ENCODE measurements at regions not wholly inside any gene's neighbourhood (a gene's known extent, or its start where the extent isn't known, plus 50 kb on each side); places are given as distances from the start of the nearest gene placed in this dataset.
A peak's percentile ranks its signal among the peaks of the same experiment; 100 is the strongest.

DNA sequence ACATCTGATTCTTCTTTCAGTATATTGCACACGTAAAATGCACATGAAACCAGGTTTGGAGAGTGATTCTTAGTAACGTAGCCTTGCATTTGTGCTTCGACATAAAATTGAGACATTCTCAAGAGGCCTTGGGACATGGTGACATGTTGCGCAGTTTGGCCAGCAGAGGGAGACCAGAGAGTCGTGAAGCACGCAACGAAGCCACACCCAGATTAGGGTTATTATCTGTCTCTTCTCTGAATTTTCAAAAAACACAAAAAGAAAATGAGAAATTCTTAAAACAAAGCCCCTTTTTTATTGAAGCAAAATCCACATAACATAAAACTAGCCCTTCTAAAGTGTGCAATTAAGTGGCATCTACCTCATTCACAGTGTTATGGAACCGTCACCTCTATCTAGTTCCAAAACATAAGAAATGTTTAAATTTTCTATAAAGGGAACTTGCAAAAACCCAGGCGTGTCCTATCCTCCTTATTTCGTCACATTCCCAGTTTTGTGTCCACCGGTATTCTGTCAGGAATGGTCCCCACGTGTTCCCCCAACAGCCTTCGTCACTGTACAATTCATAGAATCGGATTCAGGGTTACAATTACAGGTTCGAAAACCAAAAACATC is 108.8 kb upstream of the ATF7IP start:
- DNase-seq = peak; percentile 79 to 89

DNA sequence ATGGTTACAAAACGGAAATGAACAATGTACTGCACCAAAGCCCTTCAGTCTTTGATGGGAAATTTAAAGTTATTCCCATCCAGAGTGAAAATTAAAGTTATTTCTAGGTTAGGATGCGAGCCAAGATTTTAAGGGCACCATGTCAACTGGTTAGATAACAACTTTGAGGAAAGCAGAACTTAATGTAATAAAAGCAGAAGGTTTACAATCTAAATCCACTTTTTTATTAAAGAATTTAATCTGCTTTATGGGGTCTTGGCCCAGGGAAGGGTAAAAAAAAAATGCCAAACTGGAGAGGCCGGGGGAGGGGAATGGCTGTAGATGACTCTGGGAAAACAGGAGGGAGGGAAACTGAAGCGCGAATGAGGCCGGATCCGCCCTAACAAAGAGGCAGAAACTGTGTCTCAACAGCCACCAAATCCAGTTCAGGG is 108.2 kb upstream of the ATF7IP start:
- DNase-seq = no peak

- DNase-seq = peak; percentile 78 to 91
Measured at GRCh38 chr12:14257734-14258574, 107.5 kb upstream of the ATF7IP start.

GRCh38 chr12:14258575-14258940 is 106.9 kb upstream of the ATF7IP start:
- DNase-seq = no peak

DNA sequence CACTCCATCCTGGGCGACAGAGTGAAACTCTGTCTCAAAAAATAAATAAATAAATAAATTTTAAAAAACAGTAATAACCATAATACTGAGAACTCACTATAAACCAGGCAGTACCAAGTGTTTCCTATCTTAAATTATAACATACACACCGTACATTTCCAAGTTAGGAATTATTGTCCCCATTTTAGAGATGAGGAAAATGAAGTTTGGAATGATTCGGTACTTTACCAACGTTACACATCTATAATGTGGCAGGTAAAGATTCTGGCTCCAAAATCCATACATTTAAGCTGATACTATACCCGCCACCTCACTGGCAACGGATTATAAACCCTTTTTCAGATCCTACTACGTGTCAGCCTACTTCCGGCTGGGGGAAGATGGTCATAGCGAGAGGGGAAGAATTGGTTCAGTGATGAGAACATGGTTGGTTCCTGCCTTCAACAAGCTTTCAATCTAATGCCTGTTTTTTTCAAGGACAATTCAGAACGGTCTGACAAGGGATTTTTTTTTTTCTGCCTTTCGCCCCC is 105.9 kb upstream of the ATF7IP start:
- DNase-seq = no peak

GRCh38 chr12:14260011-14260993 is 105.2 kb upstream of the ATF7IP start:
- peak; percentile 53 to 59 for DNase-seq

DNA sequence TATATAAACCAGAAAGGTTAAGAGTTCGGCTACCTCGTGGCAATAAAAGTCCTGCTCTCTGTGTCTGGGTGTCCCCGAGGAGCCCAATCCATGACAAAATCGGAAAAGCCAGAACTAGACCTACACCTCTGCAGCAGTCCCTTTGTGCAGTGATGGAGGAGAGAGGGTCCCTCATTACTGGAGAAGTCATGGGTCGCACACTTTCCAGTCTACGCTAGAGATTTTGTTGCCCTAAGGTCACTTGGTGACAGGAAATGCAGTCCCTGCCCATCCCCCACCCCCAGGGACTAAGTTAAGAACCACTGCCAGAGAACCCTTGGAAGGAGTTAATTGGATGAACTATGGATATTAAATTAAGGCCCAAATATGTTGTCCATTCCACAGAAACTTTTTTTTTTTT is 104.4 kb upstream of the ATF7IP start:
- no peak for DNase-seq

GRCh38 chr12:14261861-14262260 is 103.6 kb upstream of the ATF7IP start:
- DNase-seq = no peak

GRCh38 chr12:14262771-14263511 is 102.5 kb upstream of the ATF7IP start:
- no peak for DNase-seq

- DNase-seq = no peak
Measured at GRCh38 chr12:14263742-14264141, 101.7 kb upstream of the ATF7IP start.

- no peak for DNase-seq
Measured at GRCh38 chr12:14264316-14264715, 101.2 kb upstream of the ATF7IP start.

- DNase-seq = peak; percentile 88 to 93
Measured at GRCh38 chr12:14264778-14265177, 100.7 kb upstream of the ATF7IP start.

- DNase-seq = no peak
Measured at GRCh38 chr12:14268120-14268515, 97.4 kb upstream of the ATF7IP start.

DNA sequence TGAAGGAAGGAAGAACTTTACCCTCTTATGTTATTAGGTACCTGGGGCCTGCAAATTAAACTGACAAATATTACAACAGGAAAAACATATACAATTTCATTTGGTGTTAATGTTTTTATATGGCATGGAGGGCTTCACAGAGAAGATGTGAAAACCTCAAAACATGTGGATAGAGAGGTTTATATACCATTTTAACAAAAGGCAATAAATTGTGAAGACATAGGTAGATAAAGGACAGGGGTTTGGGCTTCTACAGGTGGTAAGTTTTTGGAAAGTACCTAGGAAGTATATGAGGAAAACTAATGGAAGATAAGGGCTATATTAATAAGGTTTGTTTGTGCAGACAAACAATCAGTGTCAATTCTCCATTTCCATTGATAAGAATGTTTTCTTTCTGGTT is 95.1 kb upstream of the ATF7IP start:
- no peak for DNase-seq

DNA sequence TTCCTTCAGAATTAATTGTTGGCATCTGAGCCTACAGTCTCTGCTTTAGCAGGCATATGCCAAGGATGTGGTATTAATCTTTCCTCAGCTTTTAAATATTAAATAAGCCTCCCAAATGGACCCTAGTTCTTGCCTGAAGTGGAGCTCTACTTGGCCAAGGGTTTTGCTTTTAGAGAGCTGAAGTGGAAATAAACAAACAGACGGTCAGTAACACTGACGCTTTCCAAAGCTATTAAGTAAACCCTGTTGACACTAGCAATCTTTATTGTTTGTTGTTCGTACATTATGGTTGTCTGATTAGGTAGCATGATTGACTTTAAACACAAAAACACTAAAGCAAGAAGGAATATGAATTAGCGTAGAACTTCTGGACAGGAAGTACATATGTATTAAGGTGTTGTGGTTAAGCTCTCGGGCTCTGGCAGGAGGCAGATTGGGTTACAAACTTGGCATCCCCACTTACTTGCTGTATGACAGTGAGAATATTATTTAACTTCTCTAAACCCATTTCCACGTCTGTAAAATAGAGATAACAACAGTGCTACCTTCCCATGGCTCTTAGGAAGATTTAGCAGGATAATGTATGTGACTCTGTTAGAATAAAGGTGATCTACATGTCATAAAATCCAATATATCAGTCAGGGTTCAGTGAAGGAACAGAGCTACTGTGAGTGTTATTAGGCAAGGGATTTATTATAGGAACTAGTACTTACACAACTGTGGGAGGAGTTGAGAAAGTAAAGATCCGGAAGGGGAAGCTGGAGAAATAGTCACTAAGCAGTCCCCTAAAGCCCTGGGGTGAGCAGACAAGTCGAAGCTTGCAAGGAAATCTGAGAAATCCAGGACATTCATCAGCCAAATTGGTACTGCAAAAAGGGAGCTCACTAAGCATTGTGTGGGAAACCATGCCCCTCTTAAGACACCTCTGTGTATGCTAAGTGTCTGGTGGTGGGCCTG is 92.2 kb upstream of the ATF7IP start:
- DNase-seq = peak; percentile 88 to 91

- peak; percentile 60 to 71 for DNase-seq
Measured at GRCh38 chr12:14273913-14274311, 91.6 kb upstream of the ATF7IP start.

- no peak for DNase-seq
Measured at GRCh38 chr12:14275111-14275510, 90.4 kb upstream of the ATF7IP start.

GRCh38 chr12:14275886-14276285 is 89.6 kb upstream of the ATF7IP start:
- DNase-seq = peak in 1 of 2 donors; percentile 42

GRCh38 chr12:14278294-14278953 is 87.1 kb upstream of the ATF7IP start:
- DNase-seq = no peak

DNA sequence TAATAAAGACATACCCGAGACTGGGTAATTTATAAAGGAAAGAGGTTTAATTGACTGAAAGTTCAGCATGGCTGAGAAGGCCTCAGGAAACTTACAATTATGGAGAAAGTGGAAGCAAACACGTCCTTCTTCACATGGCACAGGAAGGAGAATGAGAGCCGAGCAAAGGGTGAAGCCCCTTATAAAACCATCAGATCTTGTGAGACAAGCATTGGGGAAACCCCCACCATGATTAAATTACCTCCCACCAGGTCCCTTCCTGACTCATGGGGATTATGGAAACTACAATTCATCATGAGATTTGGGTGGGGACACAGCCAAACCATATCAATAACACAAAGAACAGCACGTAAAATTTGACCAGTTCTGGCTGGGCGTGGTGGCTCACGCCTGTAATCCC is 85.6 kb upstream of the ATF7IP start:
- no peak for DNase-seq

Measured in inflammatory macrophage treated with lipopolysaccharide for 1 hour (primary cell).